Transverse colon (tissue), 4 donors: ENCODE measurements at regions not wholly inside any gene's neighbourhood (a gene's known extent, or its start where the extent isn't known, plus 50 kb on each side); places are given as distances from the start of the nearest gene placed in this dataset.

ENCODE experiments used
- EP300 ChIP-seq: sonication (generic); formaldehyde crosslinking; IDR thresholded peaks from one replicate; pipeline ENCODE4 v1.6.1; 2017; ENCODE audit warnings: antibody characterized with exemption, low read depth
- POLR2AphosphoS5 ChIP-seq, 3 donors: sonication (generic); formaldehyde crosslinking; IDR thresholded peaks; one replicate each; pipeline ENCODE4 v1.6.1; 2016; ENCODE audit warnings: antibody characterized with exemption in 3 of 3
- TF ChIP-seq, protein P1 (sequence below), 5 experiments: fragments of 200-600 bp in 3 of 5; fragments of 450-650 bp in 2 of 5; sonication (generic) in 3 of 5; IDR thresholded peaks; 1 replicate in 2 of 5; 2 replicates in 3 of 5; pipeline ENCODE4 v1.5.1; 2016 to 2017; ENCODE audit warnings: antibody characterized with exemption in 5 of 5, inconsistent platforms in 3 of 5, mild to moderate bottlenecking in 2 of 5, moderate library complexity in 1 of 5

DNA sequence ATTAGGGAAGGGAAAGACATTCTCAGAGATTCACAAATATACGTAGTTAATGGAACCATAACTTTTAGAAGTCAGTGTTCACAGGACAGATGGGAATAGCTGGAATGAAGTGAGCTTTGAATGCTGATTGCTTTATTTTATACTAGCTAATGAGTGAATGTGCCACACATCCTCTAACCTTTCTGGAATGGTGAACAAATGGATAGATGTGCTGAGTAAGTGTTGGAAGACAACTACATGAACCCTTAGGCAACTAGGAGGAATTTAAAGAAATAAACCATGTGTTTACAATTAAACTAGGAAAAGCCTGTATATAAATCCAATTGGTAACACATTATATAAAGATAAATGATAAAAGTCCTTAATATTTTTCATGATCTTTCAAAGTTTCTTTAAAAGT is 91.6 kb upstream of the LIMCH1 start:
- TF ChIP-seq, protein P1, sequence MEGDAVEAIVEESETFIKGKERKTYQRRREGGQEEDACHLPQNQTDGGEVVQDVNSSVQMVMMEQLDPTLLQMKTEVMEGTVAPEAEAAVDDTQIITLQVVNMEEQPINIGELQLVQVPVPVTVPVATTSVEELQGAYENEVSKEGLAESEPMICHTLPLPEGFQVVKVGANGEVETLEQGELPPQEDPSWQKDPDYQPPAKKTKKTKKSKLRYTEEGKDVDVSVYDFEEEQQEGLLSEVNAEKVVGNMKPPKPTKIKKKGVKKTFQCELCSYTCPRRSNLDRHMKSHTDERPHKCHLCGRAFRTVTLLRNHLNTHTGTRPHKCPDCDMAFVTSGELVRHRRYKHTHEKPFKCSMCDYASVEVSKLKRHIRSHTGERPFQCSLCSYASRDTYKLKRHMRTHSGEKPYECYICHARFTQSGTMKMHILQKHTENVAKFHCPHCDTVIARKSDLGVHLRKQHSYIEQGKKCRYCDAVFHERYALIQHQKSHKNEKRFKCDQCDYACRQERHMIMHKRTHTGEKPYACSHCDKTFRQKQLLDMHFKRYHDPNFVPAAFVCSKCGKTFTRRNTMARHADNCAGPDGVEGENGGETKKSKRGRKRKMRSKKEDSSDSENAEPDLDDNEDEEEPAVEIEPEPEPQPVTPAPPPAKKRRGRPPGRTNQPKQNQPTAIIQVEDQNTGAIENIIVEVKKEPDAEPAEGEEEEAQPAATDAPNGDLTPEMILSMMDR (IDR thresholded peaks at IDR 0.05): no peak
- TF ChIP-seq POLR2AphosphoS5 (IDR thresholded peaks at IDR 0.05) (no peak), EP300 (no peak)
